Posterior vena cava (tissue), 2 donors: ENCODE measurements at regions not wholly inside any gene's neighbourhood (a gene's known extent, or its start where the extent isn't known, plus 50 kb on each side); places are given as distances from the start of the nearest gene placed in this dataset.

Experiments
- DNase-seq: peaks from one replicate; pipeline ENCODE4 v3.0.0-alpha.2; 2020; ENCODE audit warnings: low spot score
- intact Hi-C, 2 donors: fragments of 100-400 bp; cut with DNase I; formaldehyde crosslinking; loops; one replicate each; pipeline versions ENCODE4 v1.14.1 to v1.14.2; 2022 to 2023
- donor health status: DM: yes; HTN: yes; CAD: no.
- donor health status: DM: yes; HTN: yes; CAD: no.

DNA sequence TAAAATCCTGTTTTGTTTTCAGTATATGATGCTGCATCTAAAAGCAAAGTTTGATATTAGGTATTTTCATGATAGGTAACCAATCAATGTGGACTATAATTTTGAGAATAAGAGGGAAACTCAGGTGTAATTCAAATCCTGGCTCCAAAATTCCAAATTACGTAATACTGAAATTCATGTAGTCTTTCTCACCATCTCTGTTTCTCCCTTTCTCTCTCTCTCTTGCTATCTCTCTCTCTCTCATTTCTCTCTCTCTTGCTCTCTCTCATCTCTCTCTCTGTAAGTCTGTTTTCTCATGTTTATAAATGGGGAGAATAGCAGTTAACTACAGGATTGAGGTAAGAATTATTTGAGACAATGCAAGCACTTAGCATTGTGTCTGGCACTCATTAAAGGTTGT, 401.1 kb upstream of the TLE4 start:
- DNase-seq = no peak
- intact Hi-C loops = no loop called here

DNA sequence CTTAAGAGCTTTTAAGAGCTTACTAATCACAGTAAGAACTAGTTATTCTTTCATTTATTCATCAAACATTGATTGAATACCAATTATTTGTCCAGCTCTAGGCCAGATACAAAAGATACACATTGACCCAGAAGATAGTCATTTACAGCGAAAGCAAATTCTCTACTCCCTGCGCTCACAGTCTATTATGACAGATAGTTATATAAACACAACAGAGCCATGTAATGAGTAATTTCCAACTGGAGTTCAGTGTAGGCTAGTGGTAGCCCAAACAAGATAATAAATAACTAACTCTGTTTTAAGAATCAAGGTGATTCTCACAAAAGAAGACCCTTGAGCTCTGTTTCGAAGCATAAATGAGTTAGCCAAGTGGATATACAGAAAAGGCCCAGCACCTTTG, 397.8 kb upstream of the TLE4 start:
- no peak for DNase-seq
- intact Hi-C loops = no loop called here

DNA sequence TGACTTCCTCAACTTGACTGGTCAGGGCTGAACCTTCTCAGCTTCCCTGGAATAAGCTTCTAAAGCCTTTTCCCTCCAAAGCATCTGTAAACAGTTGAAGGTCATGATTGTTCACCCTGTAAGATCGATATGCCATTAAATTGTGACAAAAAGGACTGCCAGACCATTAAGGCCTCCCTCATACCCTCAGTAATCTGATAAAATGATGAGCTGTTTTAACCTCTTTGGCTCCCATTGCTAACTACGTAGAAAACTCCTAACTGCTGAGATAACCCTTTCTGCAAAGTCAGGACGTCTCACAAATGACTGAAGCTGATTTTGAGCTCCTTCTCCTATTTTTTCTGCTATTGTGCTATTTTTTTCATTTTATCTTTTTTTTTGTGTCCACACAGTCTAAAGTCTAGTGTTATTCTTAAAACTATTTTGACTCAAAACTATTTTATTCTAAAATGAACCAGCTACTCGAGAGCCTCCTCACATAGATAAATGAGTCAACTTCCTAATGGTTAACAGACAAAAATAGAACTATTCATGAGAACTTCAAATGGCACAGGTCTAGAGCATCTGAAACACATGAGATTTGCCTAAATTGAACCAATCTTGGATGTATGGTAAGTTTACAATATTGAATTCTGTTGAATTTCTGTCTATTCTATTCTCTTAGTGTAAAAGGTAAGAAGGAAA, 395.6 kb upstream of the TLE4 start:
- no peak for DNase-seq
- intact Hi-C loops = no loop called here

DNA sequence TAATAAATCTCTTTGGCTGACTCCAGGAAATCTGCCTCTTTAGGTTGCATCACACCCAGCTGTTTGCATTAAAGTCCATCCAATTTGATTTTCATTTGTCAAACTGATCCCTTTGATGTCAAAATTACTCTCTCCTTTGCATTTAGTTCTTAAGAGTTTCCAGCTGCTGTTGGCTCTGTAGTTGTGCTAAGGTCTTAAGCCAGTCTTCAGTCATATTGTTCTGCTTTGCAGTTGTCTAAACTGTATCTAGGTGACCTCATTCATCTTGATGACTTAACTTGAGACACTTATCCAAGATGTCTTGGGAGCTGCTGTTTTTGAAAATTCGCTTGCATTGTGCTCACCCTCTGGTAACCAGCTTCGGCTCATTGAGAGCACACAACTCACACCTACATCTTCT, 386.9 kb upstream of the TLE4 start:
- no peak for DNase-seq
- intact Hi-C loops = no loop called here

DNA sequence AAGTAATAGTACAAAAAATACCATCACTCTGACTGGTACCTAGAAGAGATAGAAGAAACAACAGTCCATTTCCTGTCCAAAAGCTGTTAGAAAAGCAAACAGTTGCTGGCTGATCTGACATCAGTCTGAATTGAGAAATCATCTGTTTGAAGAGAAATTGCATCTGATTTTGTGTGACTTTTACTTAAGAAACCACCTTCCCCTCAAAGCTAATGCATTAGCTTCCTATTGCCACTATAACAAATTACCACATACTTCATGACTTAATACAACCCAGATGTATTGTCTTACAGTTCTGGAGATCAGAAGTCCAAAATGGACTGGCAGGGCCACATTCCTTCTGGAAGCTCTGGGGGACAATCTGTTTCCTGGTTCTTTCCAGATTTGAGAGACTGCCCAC, 385.9 kb upstream of the TLE4 start:
- DNase-seq = no peak
- intact Hi-C loops = no loop called here

DNA sequence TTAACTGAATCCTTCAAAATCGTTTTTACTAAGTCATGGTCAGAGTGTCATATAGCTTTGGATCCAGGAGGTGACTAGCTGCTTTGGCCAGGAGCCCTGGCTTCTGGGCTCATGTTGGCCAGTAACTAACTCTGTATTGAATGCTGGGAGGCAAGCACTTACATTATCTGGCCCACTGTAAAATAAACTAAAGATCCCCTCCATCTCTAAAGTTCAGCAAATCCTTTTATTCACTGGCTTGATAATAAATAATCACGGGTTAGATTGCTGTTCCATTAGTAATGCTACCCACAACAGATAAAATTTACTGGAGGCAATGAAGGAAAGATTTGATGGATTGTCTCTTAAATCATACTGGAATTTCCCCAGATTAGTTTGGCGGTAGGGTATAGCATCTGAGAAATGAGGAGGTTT, 382.2 kb upstream of the TLE4 start:
- intact Hi-C loops = no loop called here

DNA sequence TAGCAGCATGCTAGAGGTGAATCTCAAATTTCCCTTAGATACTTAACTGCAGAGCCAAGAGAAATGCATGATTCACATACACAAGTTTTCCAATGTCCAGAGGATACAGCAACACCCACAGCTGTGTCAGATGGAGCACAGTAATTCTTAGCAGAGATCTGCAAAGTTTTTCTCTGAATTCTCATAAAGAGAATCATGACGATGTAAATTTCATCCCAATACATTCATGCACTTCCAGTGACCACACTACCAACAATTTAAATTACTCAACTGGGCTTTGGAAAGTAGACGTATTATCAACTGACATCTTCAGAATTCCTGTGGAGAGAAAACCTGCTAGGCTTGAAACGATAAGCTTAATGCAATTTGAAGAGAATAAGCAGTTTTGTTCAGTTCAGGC, 378.8 kb upstream of the TLE4 start:
- intact Hi-C loops = no loop called here
- DNase-seq = no peak

More for the DNA sequence above, 382.2 kb upstream of the TLE4 start:
- no peak for DNase-seq

DNA sequence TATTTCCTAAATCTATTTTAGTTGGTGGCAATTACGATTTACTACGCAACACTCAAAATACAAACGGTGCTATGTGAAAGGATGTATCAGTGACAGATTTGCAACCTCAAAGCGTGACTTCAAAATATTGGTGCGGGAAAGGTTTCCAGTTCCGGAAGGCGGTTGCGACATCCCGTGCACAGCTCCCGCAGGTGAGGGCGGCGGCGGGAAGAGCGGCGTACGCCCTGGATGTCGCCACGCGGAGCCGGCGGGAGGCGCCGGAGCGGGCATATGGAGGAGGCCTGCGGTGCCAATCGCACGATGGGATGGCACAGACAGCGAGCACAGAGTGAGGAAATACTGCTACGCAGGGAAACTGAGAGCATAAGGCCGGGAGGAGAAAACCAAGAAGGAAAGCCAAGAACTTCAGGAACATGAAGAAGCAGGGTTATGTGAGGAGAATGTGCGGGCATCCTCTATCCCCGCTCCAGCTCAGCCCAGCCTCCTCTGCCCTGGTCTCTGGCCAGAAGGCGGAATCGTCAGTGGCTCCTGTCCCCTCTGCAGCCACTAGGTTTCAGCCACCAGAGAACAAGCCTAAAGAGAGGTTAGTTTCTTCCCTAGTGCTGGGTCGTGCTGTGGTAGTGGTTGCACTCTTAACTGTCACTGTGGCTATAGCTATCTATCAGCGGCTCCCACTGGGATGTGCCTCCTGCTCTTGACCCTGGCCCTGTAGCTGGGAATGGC, 378.1 kb upstream of the TLE4 start:
- no peak for DNase-seq
- intact Hi-C loops = no loop called here

DNA sequence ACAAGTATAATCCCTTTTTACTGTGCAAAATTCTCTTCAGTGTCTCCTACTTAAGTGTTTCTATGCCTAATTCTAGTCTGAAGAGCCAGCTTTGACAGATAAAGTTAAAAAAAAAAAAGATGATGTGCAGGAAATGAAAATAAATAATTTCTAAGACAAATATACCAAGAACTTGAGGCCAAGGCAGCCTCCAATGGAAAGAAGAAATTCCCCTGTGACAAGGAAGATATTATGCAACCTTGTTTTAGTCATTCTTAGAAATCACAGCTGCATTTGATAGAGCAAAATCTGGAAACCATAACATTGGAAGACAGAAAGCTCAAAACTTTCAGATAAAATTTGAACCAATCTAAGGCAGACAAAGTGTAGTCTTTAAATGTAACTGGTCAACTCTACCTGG, 375.9 kb upstream of the TLE4 start:
- intact Hi-C loops = no loop called here
- DNase-seq = no peak

DNA sequence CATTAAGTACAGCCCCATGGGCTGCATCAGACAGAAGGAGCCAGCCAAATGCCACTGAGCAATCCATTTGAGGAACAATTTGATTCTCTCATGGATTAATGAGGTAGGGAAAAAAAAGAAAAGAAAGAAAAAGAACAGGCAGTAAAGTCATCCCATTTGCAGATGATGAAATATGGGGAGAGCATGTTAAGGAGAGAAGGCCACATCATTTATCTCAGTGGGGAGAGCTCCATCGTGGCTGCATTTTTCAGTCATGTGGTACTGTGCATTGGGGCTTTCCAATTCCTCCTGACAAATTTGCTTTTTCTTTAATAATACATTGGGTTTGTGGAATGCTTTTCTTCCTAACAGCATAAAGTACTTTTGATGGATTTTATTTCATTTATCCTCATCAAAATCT, 375.2 kb upstream of the TLE4 start:
- no peak for DNase-seq
- intact Hi-C loops = no loop called here

DNA sequence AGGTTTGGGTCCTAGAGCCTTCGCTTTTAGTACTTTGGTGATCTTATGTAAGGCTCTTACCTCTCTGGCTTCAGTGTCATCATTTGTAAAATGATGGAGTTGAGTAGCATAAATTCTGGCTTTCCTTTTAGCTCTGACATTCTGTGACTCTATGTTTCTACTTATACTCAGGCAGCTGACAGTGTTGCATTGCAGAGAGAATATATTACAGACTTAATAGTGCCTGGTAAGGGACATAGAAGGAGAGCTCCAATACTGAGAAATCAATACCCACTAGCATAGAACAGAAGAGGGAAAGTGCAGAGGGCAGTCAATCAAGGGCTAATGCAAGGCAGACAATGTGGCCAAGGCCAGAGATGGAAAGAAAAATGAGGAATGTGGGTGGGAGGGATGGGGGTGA, 371.4 kb upstream of the TLE4 start:
- intact Hi-C loops = loop anchor here in 1 of 2 donors (10.0 kb wide), 1 partner anchor 1526 kb away; no protein-coding TSS in a partner anchor
- DNase-seq = no peak

DNA sequence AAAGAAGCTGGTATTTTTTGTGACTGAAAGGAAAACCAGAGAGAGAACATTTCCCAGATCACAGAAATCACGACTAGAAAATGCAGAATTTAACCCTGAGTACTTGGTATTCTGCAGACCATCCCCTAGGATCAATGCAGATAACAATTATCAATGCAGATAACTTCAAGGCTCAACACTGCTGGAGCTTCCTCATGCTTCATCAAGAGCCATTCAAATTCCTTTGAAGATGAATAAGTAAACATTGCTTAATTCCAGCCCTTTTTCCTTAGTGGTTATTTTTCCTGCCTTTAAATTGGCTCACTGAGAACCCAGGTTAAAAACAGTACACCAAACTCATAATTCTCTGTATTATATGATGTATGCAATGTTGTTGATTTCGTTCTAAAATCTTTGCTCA, 370.1 kb upstream of the TLE4 start:
- intact Hi-C loops = loop anchor here in 1 of 2 donors (10.0 kb wide), 1 partner anchor 1527 kb away; no protein-coding TSS in a partner anchor
- no peak for DNase-seq

DNA sequence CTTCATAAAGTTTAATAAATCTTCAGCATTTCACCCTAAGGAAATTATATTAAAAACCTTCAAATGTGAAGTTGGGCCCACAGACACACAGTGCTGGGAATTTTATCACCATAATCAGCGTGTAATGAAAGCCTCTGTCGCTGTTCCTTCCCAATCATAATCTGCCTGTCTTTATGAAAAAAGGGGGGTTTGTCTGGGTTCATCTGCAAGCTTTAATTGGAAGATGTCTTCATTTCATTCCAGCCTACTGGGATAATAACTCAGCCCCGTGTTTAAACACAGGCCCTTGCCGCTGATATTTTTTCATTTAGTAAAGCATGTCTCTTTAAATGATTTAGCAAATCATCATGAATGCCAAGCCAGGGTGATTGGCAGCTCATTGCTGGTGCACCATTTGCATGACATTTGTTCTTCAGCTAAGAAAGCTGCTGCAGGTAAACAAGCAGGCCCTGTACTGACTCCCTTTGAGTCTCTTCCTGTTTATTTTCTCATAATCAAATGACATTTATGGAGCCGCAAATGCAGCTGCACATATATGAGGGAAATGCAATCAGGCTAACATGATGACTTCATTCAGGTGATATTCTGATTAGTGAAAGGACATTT, 362.9 kb upstream of the TLE4 start:
- intact Hi-C loops = loop anchor here in 1 of 2 donors (10.0 kb wide), 1 partner anchor 1534 kb away; no protein-coding TSS in a partner anchor
- DNase-seq = no peak

DNA sequence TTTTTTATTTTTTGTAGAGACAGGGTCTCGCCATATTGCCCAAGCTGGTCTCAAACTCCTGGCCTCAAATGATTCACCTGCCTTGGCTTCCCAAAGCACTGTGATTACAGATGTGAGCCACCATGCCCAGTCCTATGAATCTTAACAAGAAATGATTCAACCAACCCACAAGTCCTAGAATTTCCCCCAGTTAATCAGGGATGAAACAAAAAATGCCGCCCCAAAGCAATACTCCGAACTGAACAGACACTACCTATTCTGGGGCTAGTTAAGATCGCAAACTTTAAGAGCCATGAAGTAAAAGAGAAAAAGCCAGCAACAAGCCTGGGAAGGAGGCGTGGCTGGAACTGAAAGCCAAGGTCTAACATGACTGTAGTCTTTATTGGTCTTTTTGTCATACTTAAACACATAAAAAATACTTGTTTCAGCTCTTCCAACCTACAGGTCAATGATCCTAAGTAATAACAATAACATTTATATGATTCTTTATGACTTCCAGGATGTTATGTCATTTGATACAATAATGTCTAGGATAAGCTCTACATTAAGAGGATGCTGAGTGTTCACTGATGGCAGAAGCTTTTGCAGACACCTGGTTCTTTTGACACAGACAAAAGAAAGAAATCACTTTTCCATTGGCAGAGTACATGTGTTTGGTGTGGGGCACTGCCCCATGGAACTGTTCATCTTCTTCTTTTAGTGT, 361.1 kb upstream of the TLE4 start:
- DNase-seq = no peak
- intact Hi-C loops = no loop called here

DNA sequence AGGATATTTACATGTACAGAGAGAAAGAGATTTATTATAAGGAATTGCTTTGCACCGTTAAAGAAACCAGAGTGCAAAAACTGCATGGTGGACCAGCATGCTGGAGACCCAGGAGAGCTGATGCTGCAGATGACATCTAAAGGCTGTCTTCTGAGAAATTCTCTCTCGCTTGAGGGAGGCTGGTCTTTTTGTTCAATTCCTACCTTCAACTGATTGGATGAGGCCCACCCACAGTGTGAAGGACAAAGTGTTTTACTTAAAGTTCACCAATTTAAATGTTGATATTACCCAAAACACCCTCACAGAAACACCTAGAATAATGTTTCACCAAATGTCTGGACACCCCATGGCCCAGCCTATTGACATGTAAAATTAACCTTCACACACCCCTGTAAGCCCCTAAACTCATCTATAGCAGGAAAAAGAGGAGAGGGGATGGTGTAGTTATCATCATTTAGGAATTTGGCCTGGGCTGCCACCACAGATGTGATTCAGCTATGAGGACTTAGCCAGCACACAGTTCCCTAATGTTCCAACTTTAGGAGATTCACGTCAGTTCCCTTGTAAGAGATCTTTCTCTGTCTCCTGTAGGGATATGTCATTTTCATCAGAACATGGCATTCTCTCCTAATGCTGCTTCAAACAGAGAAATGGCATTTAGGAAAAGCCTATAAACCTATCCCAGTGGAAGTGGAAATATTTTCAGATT, 358.2 kb upstream of the TLE4 start:
- no peak for DNase-seq
- intact Hi-C loops = no loop called here

DNA sequence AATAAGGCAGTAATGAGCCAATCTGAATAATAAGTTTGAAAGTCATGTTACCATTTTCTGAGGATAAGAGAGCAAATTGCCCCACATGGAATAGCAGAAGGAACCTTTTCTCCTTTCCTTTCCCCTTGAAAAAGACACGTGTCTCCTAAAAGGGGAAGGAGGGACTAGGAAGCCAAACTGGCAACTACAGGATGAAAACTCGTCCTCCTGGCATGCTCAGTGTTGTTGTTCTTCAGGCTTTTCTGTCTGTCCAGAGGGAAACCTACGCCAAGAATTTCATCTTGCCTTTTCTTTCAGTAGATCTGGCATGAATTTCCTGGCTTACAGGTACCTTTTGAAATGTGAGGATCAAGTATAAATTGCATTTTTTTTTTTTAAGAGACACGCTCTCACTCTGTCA, 355.9 kb upstream of the TLE4 start:
- no peak for DNase-seq
- intact Hi-C loops = no loop called here

DNA sequence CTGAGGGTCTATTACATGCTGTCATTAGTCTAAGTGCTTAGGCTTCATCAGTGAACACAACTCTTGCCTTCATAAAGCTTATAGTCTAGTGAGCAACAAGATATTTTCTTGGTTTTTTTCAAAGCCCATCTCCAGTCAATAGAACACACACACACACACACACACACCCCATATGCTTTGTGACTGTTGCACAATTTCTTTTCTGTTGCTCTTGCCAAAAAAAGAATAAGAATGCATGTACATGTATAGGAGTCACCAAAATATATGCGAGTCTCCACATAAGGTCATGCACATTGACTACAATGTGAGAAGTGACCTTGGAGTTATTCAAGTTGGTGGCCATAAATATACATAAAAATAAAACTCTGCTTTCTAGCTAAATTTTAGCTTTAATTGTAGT, 351.5 kb upstream of the TLE4 start:
- no peak for DNase-seq
- intact Hi-C loops = no loop called here

DNA sequence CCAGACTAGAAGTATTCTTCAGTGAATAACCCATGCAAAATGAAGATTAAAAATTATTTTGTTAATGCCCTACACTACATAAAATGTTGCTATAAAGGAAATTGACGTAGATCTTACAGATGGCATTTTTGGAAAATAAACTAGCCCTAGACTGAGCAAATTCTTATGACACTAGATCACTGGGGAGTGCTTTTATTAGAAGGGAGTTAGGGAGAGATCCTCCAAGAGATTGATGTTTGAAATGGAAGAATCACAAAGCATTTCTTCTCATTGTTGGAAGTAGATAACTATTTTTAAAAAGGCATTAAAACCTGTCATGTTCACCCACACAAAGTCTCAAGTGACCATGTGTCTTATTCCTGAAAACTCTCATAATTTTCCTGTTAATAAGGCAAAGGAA, 351.1 kb upstream of the TLE4 start:
- intact Hi-C loops = no loop called here

DNA sequence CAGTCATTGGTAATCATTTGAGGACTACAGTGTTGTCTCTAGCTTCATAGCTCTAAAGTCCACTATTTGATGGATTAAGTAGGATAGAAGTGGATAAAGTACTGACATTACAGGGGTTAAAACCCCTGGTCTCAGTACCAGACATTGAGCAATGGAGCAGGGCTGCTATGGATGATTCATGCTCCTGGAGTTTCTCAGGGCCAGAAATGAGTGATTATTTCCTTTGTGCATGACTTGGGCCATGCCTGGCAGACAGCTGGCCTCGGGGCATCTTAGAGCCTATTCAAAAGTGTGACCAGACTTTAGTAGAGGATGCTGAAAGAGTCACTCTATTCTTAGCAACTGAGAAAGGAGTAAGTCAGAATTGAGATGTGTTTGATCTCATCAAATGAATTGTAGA, 350.7 kb upstream of the TLE4 start:
- DNase-seq = no peak
- intact Hi-C loops = no loop called here

More for the DNA sequence above, 351.1 kb upstream of the TLE4 start:
- DNase-seq = no peak

DNA sequence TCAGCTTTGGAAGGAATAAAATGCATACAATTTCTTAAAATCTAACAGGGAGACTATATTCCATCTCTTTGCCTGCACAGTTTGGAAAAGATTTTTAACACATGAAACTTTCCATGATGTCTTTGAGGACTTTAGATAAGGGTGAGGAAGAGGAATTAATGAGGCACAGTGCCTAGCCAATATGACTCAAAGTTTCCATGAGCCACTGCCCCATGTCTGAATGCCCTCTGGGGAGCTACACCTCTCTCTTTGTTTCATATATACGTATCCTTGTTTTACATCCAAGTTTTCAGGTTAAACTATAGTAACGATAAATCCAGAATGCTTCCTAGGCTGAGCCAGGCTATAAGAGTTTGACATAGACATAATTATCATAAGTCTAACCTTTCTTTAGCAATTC, 349.3 kb upstream of the TLE4 start:
- intact Hi-C loops = no loop called here
- DNase-seq = no peak
